ENCODE measurements at regions not wholly inside any gene's neighbourhood (a gene's known extent, or its start where the extent isn't known, plus 50 kb on each side); places are given as distances from the start of the nearest gene placed in this dataset.

DNA sequence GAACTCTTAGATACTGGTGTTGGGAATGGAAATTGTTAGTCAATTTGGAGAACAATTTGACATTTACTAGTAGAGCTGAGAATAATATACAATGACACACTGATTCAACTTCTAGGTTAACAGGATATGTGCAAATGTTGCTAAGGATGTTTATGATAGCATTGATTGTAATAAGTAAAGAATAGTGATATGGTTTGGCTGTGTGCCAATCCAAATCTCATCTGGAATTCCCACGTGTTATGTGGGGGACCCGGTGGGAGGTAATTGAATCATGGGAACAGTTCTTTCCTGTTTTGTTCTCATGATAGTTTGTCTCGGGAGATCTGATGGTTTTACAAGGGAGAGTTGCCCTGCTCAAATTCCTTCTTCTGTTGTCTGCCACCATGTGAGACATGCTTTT lies 302.4 kb upstream of the TMPRSS15 start:
- TF ChIP-seq, protein P1, sequence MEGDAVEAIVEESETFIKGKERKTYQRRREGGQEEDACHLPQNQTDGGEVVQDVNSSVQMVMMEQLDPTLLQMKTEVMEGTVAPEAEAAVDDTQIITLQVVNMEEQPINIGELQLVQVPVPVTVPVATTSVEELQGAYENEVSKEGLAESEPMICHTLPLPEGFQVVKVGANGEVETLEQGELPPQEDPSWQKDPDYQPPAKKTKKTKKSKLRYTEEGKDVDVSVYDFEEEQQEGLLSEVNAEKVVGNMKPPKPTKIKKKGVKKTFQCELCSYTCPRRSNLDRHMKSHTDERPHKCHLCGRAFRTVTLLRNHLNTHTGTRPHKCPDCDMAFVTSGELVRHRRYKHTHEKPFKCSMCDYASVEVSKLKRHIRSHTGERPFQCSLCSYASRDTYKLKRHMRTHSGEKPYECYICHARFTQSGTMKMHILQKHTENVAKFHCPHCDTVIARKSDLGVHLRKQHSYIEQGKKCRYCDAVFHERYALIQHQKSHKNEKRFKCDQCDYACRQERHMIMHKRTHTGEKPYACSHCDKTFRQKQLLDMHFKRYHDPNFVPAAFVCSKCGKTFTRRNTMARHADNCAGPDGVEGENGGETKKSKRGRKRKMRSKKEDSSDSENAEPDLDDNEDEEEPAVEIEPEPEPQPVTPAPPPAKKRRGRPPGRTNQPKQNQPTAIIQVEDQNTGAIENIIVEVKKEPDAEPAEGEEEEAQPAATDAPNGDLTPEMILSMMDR (IDR thresholded peaks at IDR 0.05; ENCODE audit: extremely low read depth in 1 of 2, insufficient read depth in 1 of 2, low read depth in 1 of 2, low read length in 2 of 2), result no peak
- TF ChIP-seq POLR2A (IDR thresholded peaks at IDR 0.05; ENCODE audit: low read depth, low read length), result no peak
- TF ChIP-seq MYC (IDR thresholded peaks at IDR 0.05; ENCODE audit: low read depth, low read length), result no peak
- TF ChIP-seq EZH2 (IDR thresholded peaks at IDR 0.05; ENCODE audit: borderline replicate concordance, low read depth, low read length, severe bottlenecking), result no peak
- no peak for TF ChIP-seq JUN (IDR thresholded peaks at IDR 0.05; ENCODE audit: borderline replicate concordance, insufficient read depth, insufficient read length, low read depth)
- TF ChIP-seq MAX (IDR thresholded peaks at IDR 0.05; ENCODE audit: insufficient read depth, insufficient read length), result no peak
- no peak for TF ChIP-seq POLR2AphosphoS5 (IDR thresholded peaks at IDR 0.05; ENCODE audit: insufficient read depth, low read depth, low read length)
- peak; percentile 35 for TF ChIP-seq GATA2 (IDR thresholded peaks at IDR 0.05; ENCODE audit: insufficient read depth, insufficient read length, low read depth, low read length)
- no peak for TF ChIP-seq FOS (IDR thresholded peaks at IDR 0.05; ENCODE audit: borderline replicate concordance, insufficient read depth, low read length)

All from endothelial cell of umbilical vein (primary cell).